Kidney (tissue), 13 donors: ENCODE measurements at regions not wholly inside any gene's neighbourhood (a gene's known extent, or its start where the extent isn't known, plus 50 kb on each side); places are given as distances from the start of the nearest gene placed in this dataset.

Experiments used
- DNase-seq, 5 donors: peaks; one replicate each; pipeline ENCODE4 v3.0.0-alpha.2; 2013 to 2020
- FAIRE-seq: peaks from 2 replicates; lab custom pipeline; 2012; peaks lifted over from hg19 to GRCh38; lab: Jason Lieb, UNC
- H3K27ac ChIP-seq, 2 donors: one replicate each; pipeline ENCODE4 v1.7.0; 2013; ENCODE audit warnings: low read depth in 2 of 2, low read length in 2 of 2, inconsistent platforms in 1 of 2
- H3K27me3 ChIP-seq: one replicate; pipeline ENCODE4 v1.7.1; 2013; ENCODE audit warnings: low read length, inconsistent platforms; ENCODE audit not compliant: control insufficient read depth, insufficient read depth
- H3K36me3 ChIP-seq, 3 donors: one replicate each; pipeline versions ENCODE4 v1.7.0 to v1.7.1; 2013; ENCODE audit warnings: low read length in 3 of 3, control low read depth in 1 of 3, inconsistent platforms in 1 of 3; ENCODE audit not compliant: insufficient read depth in 3 of 3, control insufficient read depth in 2 of 3
- H3K4me1 ChIP-seq, 3 donors: one replicate each; pipeline versions ENCODE4 v1.7.0 to v1.7.1; 2013; ENCODE audit warnings: low read length in 3 of 3, inconsistent platforms in 1 of 3, low read depth in 1 of 3; ENCODE audit not compliant: control insufficient read depth in 2 of 3, insufficient read depth in 2 of 3
- H3K4me3 ChIP-seq, 3 donors: one replicate each; pipeline versions ENCODE4 v1.7.0 to v1.8.1; 2013; ENCODE audit warnings: low read length in 3 of 3, control low read depth in 1 of 3, inconsistent platforms in 1 of 3
- H3K9ac ChIP-seq, 3 donors: one replicate each; pipeline versions ENCODE4 v1.7.0 to v1.7.1; 2013; ENCODE audit warnings: low read length in 3 of 3, control low read depth in 1 of 3, inconsistent platforms in 1 of 3
- H3K9me3 ChIP-seq, 3 donors: one replicate each; pipeline versions ENCODE4 v1.7.0 to v1.7.1; 2013; ENCODE audit warnings: low read length in 3 of 3, control low read depth in 1 of 3, inconsistent platforms in 1 of 3; ENCODE audit not compliant: control insufficient read depth in 2 of 3, insufficient read depth in 1 of 3
- intact Hi-C: fragments of 100-400 bp; cut with DNase I; formaldehyde crosslinking; loops from one replicate; pipeline ENCODE4 v1.11.1; 2022
- TF ChIP-seq, protein P1 (sequence below): IDR thresholded peaks from 3 replicates; pipeline ENCODE4 v1.5.1; 2012; ENCODE audit warnings: mild to moderate bottlenecking, moderate library complexity, borderline replicate concordance; ENCODE audit not compliant: insufficient read depth; ENCODE audit errors: extremely low read depth
- donor health status: control.
- donor health status: control.
- donor health status: control.
- donor health status: control.
- donor health status: control.
- donor health status: DM: yes; HTN: yes; CAD: no.
- donor health status: Normal renal cell carcinoma (clear cell type).

DNA sequence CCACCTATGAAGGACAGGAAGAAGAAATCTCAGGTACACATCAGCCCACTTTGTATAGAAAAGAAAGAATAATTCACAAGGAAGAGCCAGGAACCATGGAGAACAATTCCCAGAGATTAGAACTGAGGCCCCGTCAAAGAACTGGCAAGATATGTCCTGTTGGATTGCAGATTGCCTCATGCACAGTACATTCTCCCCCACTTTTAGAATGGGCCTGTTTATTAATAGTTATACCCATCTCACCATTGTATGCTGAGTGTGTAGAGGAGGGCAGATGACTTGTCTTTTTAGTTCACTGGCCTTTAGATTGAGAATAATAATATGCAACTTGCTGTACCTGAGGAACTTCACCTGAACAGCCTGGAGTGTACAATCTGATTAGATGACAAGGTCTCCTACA is 315.6 kb upstream of the HAND2 start:
- no peak for FAIRE-seq

DNA sequence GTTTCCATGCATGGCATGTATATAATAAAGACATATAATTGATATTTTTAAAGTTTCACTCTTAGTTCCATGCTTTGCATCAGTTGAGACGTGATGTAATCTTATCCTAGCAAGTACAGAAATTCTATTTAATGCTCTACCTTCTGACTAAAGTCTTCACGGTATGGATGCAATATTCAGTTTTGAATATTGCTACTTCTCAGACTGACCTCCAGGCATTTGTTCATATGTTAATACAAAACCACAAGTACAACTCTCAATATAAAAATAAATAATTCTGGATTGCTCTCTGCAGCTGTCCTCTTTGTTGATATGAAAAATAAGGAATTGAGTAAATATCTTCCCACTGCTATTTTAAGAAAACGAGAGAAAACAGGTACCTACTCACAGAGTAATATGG is 309.8 kb upstream of the HAND2 start:
- intact Hi-C loops = no loop called here
- FAIRE-seq = no peak
- H3K36me3 ChIP-seq = no peaks in the 10 kb centered on the region
- TF ChIP-seq, protein P1, sequence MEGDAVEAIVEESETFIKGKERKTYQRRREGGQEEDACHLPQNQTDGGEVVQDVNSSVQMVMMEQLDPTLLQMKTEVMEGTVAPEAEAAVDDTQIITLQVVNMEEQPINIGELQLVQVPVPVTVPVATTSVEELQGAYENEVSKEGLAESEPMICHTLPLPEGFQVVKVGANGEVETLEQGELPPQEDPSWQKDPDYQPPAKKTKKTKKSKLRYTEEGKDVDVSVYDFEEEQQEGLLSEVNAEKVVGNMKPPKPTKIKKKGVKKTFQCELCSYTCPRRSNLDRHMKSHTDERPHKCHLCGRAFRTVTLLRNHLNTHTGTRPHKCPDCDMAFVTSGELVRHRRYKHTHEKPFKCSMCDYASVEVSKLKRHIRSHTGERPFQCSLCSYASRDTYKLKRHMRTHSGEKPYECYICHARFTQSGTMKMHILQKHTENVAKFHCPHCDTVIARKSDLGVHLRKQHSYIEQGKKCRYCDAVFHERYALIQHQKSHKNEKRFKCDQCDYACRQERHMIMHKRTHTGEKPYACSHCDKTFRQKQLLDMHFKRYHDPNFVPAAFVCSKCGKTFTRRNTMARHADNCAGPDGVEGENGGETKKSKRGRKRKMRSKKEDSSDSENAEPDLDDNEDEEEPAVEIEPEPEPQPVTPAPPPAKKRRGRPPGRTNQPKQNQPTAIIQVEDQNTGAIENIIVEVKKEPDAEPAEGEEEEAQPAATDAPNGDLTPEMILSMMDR = no peak
- no peaks in the 10 kb centered on the region for H3K9me3 ChIP-seq
- no peaks in the 10 kb centered on the region for H3K27me3 ChIP-seq
- H3K9ac ChIP-seq = no peak overlapping the region
- no peak overlapping the region for H3K4me3 ChIP-seq
- H3K4me1 ChIP-seq = no peaks in the 10 kb centered on the region
- H3K27ac ChIP-seq = no peak overlapping the region
- DNase-seq = no peak

More for the DNA sequence above, 315.6 kb upstream of the HAND2 start:
- H3K9me3 ChIP-seq = no peaks in the 10 kb centered on the region
- no peaks in the 10 kb centered on the region for H3K4me1 ChIP-seq
- no peak for DNase-seq
- no peaks in the 10 kb centered on the region for H3K36me3 ChIP-seq
- H3K4me3 ChIP-seq = no peak overlapping the region
- H3K9ac ChIP-seq = no peak overlapping the region
- no peak overlapping the region for H3K27ac ChIP-seq
- TF ChIP-seq, protein P1 = no peak
- H3K27me3 ChIP-seq = no peaks in the 10 kb centered on the region
- intact Hi-C loops = no loop called here

DNA sequence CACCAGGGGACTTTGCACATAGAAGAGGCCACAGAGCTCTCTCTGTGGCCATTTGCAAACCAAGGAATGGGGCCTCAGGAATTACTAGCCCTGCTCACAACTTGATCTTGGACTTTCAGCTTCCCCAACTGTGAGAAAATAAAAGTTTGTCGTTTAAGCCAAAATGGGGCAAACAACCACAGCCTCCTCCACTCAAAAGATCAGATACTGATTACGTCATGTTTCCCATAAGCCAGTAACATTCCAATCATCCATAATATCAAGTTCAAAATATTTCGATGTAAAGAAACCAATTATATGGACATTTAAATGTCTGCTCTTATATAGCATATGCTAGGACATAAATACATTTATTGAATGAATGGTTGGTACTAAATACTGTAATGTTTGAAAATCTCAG is 307.5 kb upstream of the HAND2 start:
- Histone ChIP-seq H3K9me3 (no peaks in the 10 kb centered on the region), H3K9ac (no peak overlapping the region), H3K27ac (no peak overlapping the region), H3K4me3 (no peak overlapping the region), H3K36me3 (no peaks in the 10 kb centered on the region), H3K27me3 (no peaks in the 10 kb centered on the region), H3K4me1 (no peaks in the 10 kb centered on the region)
- FAIRE-seq = no peak
- TF ChIP-seq, protein P1 = no peak
- intact Hi-C loops = no loop called here
- no peak for DNase-seq

DNA sequence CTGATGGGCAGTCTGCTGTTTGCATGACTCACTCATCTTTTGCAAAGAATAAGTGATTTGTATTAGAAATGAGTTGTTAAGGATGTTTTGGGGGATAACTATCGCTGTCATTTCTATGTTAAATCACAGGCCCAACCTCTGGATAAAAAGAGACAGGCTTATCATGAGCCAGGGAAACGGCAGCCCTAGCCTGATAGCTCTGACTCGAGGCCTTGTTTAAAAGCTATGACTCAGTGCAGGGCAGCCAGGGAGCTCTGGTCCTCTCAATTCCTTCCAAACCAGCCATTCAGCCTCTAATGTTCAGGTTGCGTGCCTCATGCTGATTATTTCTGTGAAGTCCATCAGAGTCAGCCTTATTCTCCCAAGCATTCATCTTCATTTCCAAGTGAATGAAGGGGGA is 305.9 kb upstream of the HAND2 start:
- FAIRE-seq (no peak), DNase-seq (peak in 1 of 5 donors; percentile 33)
- Histone ChIP-seq H3K9ac (no peak overlapping the region), H3K36me3 (no peaks in the 10 kb centered on the region), H3K4me1 (no peaks in the 10 kb centered on the region), H3K27ac (no peak overlapping the region), H3K4me3 (no peak overlapping the region), H3K27me3 (no peaks in the 10 kb centered on the region), H3K9me3 (no peaks in the 10 kb centered on the region)
- intact Hi-C loops = no loop called here
- TF ChIP-seq, protein P1 = no peak
